DMS 273 (cell line): ENCODE measurements at regions not wholly inside any gene's neighbourhood (a gene's known extent, or its start where the extent isn't known, plus 50 kb on each side); places are given as distances from the start of the nearest gene placed in this dataset.
"Not testable (repeated sequence)": the region's sequence is repeated elsewhere in the genome, so short reads cannot be mapped to it uniquely, and the experiment has no call there.

Source experiments
- DNase-seq: peaks from one replicate; lab custom pipeline; 2025; ENCODE audit not compliant: unreplicated experiment; lab: John Stamatoyannopoulos, UW

DNA sequence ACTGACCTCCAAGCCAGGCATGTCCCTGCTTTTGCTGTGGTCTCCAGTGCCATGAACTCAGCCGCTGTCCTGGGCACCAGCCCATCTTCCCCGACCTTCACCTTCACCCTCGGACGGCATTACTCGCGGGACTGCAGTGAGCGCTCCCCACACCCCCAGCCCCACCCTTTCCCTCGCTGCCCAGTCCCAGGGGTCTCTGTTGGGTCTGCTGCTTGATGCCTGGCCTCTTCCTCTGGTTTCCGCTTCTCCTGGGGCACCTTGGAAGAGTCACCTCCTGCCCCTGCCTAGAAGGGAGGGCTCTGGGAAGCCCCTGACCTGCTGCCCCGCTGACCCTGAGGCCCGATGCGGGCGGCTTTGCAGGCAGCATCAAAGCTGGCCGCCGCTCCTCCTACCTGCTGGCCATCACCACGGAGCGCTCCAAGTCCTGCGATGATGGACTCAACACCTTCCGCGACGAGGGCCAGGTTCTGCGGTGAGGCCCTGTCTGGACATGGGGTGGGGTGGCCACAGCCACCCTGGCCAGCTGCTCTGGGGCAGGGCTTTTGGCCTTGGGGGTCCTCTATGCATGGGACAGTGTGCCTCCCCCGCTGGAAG, 102.3 kb downstream of the ZNF267 start:
- DNase-seq = not testable (repeated sequence)

DNA sequence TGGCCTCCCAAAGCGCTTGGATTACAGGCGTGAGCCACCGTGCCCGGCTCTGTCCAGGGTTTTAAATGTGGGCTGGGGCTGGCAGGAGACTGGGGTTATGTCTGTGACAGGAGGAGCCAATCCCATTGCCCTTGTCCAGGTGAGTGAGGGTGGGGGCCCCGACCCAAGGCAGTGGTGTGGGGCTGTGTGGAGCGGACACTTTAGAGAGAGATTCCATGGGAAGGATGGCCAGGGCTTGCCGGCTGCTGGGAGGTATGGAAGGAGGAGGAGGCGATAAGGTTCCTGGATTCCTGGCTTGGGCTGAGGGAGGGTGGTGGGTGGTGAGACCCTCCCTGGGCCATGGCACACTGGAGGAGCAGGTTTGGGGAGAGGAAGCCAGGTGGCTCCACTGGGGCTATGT, 104.9 kb downstream of the ZNF267 start:
- DNase-seq = not testable (repeated sequence)

DNA sequence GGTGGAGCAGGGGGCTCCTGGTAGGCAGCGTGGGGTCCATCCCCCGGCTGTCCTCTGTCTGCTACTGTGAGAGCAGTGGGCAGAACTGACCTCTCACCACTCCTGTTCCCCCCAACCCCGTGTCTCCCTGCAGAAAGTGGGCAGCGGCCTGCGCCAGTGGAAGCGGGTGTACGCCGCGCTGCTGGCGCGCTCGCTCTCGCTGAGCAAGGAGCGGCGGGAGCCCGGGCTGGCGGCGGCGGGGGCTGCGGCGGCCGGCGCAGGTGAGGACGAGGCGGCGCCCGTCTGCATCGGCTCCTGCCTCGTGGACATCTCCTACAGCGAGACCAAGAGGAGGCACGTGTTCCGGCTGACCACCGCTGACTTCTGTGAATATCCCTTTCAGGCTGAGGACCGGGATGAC, 108.1 kb downstream of the ZNF267 start:
- not testable (repeated sequence) for DNase-seq

DNA sequence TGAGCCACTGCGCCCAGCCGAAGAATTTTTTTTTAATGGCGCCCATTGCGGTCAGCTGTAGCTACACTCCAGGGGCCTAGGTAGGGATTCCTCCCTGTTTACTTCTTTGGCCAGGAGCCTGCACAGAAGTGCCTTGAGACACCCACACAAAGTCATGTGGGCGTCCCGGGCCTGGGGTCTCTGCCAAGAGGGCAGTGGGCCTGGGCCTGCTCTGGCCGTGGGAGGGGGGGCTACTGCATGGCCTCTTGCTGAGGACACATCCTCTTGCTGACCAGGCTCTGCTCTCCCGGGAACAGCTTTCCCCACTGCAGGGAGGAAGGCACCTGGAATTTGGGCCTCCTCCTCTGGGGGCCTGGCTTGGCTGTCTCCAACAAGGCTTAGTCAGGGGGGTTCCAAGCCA, 109.4 kb downstream of the ZNF267 start:
- DNase-seq = not testable (repeated sequence)

DNA sequence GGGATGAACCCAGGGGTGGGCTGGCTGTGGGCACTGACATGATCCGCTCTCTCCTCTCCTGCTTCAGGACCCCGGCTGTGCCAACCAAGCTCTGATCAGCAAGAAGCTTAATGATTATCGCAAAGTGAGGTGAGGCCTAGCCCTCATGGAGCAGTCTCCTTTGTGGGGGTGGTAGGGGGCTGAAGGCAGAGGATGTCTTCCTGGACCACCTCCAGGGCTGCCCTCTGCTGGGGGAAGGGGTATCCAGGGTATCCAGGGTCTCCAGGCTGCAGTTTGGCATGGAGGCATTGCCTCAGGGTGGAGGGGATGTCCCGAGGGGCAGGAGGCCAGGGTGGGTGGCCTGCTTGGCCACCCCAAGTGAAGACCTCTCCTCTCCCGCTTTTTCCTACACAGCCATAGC, 110.1 kb downstream of the ZNF267 start:
- DNase-seq = not testable (repeated sequence)

DNA sequence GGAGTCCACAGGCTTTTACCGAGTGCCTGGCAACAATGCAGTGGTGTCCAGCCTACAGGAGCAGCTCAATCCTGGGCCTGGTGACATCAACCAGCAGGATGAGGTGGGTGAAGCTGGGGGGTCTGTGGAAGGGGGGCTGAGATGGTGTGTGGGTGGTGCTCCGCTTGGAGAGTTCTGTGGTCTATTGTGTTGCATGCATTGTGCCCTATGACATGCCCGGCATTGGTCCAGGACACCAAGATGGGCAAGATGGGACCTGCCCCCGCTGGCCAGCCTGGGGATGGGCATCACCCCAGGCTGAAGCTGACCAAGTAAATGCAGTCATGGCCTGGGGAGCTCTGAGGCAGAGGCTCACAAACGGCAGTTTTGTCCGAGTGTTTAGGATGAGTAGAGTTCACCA, 113.3 kb downstream of the ZNF267 start:
- not testable (repeated sequence) for DNase-seq

DNA sequence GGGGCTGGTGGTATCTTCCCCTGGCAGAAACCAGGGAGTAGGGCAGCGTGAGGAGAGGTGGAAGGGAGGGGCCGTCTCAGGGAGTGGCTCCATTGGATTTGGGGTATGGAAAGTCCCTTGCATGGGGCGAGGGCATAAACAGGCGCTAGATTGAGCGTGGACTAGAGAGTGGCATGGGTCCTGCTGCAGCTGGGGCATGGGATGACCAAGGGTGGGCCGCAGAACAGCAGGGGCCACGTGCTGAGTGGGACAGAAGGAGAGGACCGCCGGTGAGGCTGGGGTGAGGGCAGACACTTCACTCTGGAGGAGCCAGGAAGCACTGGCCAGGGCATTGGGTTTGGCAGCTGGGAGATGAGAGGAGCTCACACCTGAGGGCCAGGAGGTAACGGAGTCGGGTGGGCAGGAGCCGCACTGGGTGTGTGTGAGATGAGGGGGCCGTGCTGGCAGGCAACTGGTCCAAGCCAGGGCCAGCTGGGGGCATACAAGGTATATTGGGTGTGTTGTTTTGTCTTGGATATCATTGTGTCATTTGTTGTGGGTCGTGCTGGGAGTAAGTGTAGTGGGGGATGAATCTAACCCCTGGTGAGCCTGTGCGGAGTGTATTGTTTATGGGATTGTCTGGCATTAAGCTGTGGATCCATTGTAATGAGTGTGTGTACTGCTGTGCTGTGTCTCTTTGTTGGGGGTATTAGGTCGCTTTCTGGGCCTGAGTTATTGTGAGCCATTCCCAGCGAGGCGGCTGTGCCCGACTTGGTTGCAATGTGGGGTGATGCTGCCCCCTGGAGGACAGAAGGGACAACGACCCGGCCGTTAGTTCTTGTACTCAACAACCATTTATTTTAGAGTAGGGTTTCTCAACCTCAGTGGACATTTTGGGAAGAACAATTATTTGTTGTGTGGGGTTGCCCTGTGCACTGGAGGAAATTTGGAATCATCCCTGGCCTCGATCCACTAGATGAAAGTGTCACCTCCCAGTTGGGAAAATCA, 115.3 kb downstream of the ZNF267 start:
- DNase-seq = not testable (repeated sequence)

DNA sequence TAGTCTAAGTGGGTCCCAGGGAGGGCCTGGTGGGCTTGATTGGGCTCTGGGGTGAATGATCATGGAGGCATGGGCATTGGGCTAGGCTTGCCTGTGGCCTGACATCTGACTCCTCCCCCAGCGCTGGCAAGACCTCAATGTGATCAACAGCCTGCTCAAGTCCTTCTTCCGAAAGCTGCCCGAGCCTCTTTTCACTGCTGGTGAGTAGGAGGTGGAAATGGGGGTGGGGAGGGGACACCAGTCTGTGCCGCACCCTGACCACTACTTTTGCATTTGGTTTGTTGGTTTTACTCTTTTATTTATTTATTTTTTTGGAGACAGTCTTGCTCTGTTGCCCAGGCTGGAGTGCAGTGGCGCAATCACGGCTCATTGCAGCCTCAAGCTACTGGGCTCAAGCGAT, 116.7 kb downstream of the ZNF267 start:
- not testable (repeated sequence) for DNase-seq

DNA sequence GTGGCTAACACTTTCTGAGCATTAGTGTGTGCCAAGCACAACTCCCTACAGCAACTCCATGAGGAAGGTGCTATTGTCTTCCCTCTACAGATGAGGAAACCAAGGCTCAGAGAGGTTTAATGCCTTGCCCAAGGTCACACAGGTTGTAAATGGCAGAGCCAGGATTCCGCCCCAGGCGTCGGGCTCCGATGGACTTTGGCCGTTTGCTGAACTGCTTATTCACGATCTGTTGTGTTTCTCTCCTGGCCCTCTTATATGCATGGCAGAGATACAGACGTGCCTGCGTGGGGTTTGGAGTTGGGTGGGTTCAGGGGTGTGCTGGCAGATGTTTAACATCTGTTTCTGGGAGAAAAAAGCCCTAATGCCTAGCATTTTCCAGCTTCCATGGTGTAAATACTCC, 117.4 kb downstream of the ZNF267 start:
- not testable (repeated sequence) for DNase-seq

DNA sequence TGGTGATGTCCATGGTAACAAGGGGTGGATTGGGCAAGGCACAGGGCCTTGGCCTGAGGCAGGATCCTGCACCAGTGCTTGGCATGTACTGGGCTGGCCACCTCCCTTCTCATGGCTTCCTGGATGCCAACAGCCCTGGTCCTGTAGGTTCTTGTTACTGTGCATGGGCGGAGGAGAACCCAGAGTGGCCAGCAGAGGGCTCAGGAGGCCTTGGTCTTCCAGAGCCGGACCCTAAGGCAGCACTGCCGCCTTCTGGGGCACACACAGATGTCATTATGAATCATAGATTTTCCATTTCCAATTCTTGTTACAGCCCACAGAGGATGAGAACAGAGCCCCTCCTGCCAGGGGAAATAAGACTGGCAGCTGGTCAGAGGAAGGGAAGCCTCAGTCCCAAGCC, 122.7 kb downstream of the ZNF267 start:
- not testable (repeated sequence) for DNase-seq

DNA sequence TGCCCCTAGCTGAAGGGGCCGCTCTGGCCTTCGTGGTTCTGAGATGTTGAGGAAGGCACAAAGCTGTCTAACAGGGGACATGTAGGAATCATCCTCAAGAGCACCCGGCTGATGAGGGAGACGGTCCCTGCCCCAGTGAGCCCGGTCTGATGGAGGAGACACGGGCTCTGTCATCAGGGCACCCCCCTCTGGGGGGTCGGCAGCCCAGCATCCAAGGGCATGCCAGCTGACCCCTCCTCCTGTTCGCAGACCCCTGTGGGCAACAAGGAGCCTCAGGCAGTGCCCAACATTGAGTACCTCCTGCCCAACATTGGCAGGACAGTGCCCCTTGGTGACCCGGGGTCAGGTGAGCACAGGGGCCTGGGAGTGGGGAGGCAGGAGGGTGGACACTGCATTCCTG, 128.9 kb downstream of the ZNF267 start:
- not testable (repeated sequence) for DNase-seq

DNA sequence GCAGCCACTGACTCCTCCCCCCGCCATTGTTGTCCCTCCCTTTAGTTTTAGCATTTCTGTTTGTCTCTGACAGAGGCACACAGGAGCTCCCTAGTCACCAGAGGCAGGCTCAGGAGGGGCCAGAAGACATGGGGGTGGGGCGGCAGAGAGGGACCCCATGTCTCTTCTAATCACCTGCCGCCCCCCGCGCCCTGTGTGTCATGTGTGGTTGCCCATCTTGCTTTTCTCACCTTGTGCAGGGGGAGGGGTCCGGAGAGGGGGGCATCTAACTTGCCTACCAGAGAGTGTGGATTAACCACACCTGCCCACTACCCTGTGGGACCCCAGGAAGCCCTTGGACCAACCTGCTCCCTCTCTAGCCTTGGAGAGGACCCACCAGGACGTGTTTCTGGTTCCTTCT, 130.2 kb downstream of the ZNF267 start:
- not testable (repeated sequence) for DNase-seq

DNA sequence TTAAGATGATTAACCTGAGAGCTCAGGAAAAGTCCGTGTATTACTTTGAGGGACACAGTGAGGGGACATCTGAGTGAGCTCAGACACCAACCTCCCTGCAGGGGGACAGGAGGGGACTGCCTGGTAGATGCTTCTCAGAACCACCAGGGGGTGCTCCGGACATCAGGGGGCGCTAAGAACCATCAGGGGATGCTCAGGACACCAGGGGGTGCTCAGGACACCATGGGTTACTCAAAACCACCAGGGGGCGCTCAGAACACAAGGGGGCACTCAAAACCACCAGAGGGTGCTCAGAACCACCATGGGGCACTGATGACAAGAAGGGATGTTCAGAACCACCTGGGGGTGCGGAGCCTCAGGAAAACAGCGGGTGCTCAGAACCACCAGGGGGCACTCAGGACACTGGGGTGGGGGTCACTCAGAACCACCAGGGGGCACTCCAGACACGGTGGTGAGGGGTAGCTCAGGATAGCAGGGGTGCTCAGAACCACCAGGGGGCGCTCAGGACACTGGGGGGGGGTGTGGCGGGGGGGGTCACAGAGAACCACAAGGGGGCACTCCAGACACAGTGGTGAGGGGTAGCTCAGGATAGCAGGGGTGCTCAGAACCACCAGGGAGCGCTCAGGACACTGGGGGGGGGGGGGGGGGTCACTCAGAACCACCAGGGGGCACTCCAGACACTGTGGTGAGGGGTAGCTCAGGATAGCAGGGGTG, 165.3 kb downstream of the ZNF267 start:
- DNase-seq = peak; percentile 4

DNA sequence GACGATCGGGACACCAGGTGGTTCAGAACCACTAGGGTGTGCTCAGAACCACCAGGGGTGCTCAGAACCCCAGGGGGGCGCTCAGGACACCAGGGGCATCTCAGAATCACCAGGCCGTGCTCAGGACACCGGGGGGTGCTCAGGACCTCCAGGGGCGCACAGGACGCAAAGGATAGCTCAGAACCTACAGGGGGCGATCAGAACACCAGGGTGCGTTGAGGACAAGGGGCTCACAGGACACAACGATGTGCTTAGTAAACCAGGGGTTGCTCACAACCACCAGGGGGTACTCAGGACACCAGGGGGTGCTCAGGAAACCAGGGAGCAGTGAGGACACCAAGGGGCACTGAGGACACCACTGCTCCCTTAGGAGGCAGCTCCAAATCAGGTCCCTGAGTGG, 166.3 kb downstream of the ZNF267 start:
- not testable (repeated sequence) for DNase-seq

DNA sequence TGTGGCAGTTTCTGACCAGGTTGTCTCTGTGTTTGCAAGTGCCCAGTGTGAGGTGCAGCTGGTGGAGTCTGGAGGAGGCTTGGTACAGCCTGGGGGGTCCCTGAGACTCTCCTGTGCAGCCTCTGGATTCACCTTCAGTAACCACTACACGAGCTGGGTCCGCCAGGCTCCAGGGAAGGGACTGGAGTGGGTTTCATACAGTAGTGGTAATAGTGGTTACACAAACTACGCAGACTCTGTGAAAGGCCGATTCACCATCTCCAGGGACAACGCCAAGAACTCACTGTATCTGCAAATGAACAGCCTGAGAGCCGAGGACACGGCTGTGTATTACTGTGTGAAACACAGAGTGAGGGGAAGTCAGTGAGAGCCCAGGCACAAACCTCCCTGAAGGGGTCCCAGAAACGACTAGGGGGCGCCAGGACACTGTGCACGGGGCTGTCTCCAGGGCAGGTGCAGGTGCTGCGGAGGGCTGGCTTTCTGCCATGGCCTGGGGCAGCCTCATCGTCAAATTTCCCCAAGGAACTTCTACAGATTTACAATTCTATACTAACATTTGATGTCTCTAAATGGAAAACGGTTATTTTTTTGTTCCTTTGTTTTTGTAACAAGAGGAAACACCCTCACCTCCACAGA, 187.0 kb upstream of the TP53TG3D start:
- DNase-seq = peak; percentile 0

DNA sequence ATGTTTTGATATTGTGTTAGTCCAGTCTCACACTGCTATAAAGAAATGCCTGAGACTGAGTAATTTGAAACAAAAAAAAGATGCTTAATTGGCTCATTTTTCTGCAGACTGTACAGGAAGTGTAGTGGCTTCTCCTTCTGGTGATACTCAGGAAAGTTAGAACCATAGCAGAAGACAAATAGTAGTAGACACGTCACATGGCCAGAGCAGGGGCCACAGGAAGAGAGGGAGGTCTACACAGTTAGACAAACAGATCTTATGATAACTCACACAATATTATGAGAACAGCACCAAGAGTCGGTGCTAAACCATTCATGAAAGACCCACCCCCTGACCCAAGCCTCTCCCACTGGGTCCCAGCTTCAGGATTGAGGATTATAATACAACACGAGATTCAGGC, 181.5 kb upstream of the TP53TG3D start:
- DNase-seq = not testable (repeated sequence)

DNA sequence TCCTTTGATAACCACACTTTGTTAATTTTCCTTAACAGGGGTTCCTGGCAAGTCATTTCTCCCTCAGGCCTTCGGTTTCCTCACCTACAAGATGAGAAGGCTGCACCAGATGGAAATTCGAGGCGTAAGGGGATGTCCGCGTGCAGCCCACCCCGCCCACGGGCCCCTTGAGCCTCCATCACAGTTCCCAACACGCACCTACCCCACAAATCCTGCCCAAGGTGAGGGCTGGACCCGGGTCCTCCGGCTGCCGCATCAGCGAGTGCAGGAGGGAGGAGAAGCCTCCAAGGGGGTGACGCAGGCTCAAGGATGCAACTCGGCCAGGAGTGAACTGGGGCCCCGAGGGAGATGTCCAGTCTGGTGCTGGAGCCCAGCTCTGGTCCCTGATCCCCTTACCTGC, 169.2 kb upstream of the TP53TG3D start:
- DNase-seq = not testable (repeated sequence)

DNA sequence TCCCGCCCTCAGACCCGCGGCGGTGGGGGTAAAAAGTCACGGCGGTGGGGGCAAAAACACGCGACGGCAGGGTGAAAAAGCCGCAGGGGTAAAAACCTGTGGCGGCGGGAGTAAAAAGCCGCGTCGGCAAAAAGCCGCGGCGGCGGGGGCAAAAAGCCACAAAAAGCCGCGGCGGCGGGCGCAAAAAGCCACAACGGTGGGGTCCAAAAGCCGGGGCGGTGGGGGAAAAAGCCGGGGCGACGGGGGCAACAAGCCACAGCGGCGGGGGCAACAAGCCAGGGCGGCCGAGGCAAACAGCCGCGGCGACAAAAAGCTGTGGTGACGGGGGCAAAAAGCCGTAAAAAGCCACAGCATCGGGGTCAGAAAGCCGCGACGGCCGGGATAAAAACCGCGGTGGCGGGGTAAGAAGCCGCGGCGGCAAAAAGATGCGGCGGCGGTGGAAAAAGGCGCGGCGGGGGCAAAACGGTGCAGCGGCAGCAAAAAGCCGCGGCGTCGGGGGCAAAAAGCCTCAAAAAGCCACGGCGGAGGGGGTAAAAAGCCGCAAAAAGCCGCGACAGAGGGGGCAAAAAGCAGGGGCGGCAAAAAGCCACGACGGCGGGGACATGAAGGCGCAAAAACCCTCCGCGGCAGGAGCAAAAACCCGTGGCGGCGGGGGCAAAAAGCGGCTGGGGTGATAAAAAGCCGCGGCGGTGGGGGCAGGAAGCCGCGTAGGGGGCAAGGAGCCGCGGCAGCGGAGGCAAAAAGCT, 168.3 kb upstream of the TP53TG3D start:
- not testable (repeated sequence) for DNase-seq

DNA sequence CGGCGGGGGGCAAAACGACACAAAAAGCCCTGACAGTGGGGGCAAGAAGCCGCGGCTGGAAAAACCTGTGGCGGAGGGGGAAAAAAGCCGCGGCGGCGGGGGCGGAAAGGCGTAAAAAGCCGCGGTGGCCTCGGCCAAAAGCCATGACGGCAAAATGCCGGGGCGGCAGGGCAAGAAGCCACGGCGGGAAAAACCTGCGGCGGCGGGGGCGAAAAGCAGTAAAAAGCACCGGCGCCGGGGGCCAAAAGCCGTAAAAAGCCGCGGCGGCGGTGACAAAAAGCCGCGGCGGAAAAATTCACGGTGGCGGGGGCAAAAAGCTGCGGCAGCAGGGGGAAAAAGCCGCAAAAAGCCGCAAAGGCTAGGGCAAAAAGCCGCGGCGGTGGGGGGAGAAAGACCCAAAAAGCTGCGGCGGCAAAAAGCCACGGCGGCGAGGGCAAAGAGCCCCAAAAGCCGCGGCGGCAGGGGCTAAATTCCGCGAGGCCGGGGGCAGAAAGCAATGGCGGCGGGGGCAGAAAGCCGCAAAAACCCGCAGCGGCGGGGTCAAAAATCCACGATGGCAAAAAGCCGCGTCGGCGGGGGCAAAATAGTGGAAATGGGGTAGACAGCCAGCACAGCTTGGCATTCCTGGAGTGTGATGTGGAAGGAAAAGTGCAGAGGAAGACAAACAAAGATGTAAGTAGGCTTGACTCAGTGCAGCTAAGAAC, 167.5 kb upstream of the TP53TG3D start:
- DNase-seq = not testable (repeated sequence)

DNA sequence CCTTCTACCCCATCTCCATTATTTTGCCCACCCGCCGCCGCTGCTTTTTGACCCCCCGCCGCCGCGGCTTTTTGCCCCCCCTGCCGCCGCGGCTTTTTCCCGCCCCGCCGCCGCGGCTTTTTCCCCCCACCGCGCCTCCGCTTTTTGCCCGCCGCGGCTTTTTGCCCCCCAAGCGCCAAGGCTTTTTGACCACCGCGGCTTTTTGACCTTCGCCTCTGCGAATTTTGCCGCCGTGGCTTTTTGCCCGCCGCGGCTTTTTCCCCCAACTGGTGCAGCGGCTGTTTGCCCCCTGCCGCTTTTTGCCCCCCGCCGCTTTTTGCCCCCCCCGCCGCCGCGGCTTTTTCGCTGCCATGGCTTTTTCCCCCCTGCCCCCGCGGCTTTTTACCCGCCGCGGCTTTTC, 137.5 kb upstream of the TP53TG3D start:
- peak; percentile 42 for DNase-seq
